B cell (primary cell): ENCODE measurements at regions not wholly inside any gene's neighbourhood (a gene's known extent, or its start where the extent isn't known, plus 50 kb on each side); places are given as distances from the start of the nearest gene placed in this dataset.

Source experiments
- EZH2 ChIP-seq: IDR thresholded peaks from 2 replicates; pipeline ENCODE4 v1.6.1; 2012; ENCODE audit warnings: borderline replicate concordance, low read depth, mild to moderate bottlenecking, moderate library complexity, low read length; ENCODE audit not compliant: insufficient read depth, poor library complexity, severe bottlenecking
- TF ChIP-seq, protein P1 (sequence below): fragments of 200-600 bp; IDR thresholded peaks from one replicate; pipeline ENCODE4 v1.8.0; 2022; ENCODE audit warnings: antibody characterized with exemption, mild to moderate bottlenecking

DNA sequence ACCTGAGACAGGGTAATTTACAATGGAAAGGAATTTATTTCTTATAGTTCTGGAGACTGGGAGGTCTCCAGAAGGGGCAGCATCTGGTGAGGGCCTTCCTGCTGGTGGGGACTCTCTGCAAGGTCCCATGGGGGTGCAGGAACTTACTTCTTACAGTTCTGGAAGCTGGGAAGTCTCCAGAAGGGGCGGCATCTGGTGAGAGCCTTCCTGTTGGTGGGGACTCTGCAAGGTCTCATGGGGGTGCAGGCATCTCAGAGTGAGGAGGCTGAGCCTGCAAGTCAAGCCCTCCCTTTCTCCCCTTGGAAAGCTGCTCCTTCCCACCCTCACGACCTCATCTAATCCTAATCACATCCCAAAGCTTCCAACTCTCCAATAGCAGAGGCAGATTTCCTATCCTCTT lies 157.4 kb downstream of the FOXL1 start:
- TF ChIP-seq, protein P1, sequence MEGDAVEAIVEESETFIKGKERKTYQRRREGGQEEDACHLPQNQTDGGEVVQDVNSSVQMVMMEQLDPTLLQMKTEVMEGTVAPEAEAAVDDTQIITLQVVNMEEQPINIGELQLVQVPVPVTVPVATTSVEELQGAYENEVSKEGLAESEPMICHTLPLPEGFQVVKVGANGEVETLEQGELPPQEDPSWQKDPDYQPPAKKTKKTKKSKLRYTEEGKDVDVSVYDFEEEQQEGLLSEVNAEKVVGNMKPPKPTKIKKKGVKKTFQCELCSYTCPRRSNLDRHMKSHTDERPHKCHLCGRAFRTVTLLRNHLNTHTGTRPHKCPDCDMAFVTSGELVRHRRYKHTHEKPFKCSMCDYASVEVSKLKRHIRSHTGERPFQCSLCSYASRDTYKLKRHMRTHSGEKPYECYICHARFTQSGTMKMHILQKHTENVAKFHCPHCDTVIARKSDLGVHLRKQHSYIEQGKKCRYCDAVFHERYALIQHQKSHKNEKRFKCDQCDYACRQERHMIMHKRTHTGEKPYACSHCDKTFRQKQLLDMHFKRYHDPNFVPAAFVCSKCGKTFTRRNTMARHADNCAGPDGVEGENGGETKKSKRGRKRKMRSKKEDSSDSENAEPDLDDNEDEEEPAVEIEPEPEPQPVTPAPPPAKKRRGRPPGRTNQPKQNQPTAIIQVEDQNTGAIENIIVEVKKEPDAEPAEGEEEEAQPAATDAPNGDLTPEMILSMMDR: no peak
- TF ChIP-seq EZH2: no peak
